Panc1 (cell line): ENCODE measurements at regions not wholly inside any gene's neighbourhood (a gene's known extent, or its start where the extent isn't known, plus 50 kb on each side); places are given as distances from the start of the nearest gene placed in this dataset.

Experiments used
- ATAC-seq: fragments of 200-7000 bp; cut with Tn5 transposase; 2 replicates; pipeline ENCODE4 v1.9.1; 2020; ENCODE audit warnings: mild to moderate bottlenecking, moderate library complexity
- BruUV-seq: library from RNA; stranded (reverse); fragments of 400-500 nt; replicated peaks from 2 replicates; lab custom pipeline; 2021; lab: Mats Ljungman, UMichigan
- CTCF ChIA-PET: fragments of 300-600 bp; sonication (Branson Sonifier 250); formaldehyde crosslinking; loops from one replicate; lab custom pipeline; 2022; ENCODE audit warnings: antibody characterized with exemption; lab: Charles Lee
- POLR2A ChIA-PET: fragments of 300-600 bp; sonication (Branson Sonifier 250); formaldehyde crosslinking; loops from one replicate; lab custom pipeline; 2022; ENCODE audit warnings: antibody characterized with exemption; lab: Charles Lee
- DNase-seq: peaks from one replicate; pipeline ENCODE4 v3.0.0-alpha.2; 2010; ENCODE audit warnings: low read depth, low spot score
- H3K27ac ChIP-seq: 2 replicates; pipeline ENCODE4 v1.5.1; 2011; ENCODE audit warnings: mild to moderate bottlenecking, low read length, inconsistent platforms
- H3K27me3 ChIP-seq: fragments of 200-500 bp; sonication (Bioruptor generic); 2 replicates; pipeline ENCODE4 v1.6.0; 2014; ENCODE audit warnings: low read length, inconsistent platforms; ENCODE audit not compliant: control insufficient read depth, insufficient read depth
- H3K36me3 ChIP-seq: fragments of 200-500 bp; sonication (Bioruptor generic); 2 replicates; pipeline ENCODE4 v1.5.1; 2014; ENCODE audit warnings: inconsistent platforms, mild to moderate bottlenecking, low read length, moderate library complexity; ENCODE audit not compliant: control insufficient read depth, insufficient read depth
- H3K4me1 ChIP-seq: 2 replicates; pipeline ENCODE4 v1.5.1; 2011; ENCODE audit warnings: inconsistent platforms, mild to moderate bottlenecking, low read length, moderate library complexity; ENCODE audit not compliant: control insufficient read depth, insufficient read depth
- H3K4me3 ChIP-seq, 2 experiments: 2 replicates each; pipeline ENCODE4 v1.5.1; 2011 to 2012; ENCODE audit warnings: low read depth in 2 of 2, low read length in 2 of 2, mild to moderate bottlenecking in 2 of 2, inconsistent platforms in 1 of 2, moderate library complexity in 1 of 2
- H3K9me3 ChIP-seq: fragments of 200-500 bp; sonication (Bioruptor generic); 2 replicates; pipeline ENCODE4 v1.5.1; 2014; ENCODE audit warnings: low read depth, mild to moderate bottlenecking, inconsistent platforms, low read length, moderate library complexity; ENCODE audit not compliant: control insufficient read depth, insufficient read depth
- POLR2AphosphoS5 ChIP-seq: IDR thresholded peaks from 2 replicates; pipeline ENCODE4 v1.6.1; 2012; ENCODE audit warnings: mild to moderate bottlenecking, low read depth, low read length, moderate library complexity
- SIN3A ChIP-seq: IDR thresholded peaks from 2 replicates; pipeline ENCODE4 v1.6.1; 2012; ENCODE audit warnings: low read depth, mild to moderate bottlenecking, low read length, moderate library complexity, borderline replicate concordance; ENCODE audit not compliant: insufficient read depth
- TCF7L2 ChIP-seq: IDR thresholded peaks from 2 replicates; pipeline ENCODE4 v1.6.1; 2011; ENCODE audit warnings: mild to moderate bottlenecking, low read depth, low read length, inconsistent platforms
- in situ Hi-C: cut with HindIII; loops from 2 replicates; pipeline ENCODE4 v1.10.0; 2016; ENCODE audit warnings: low sequenced_read_pairs, low pct_unique_long_range_greater_than_20kb
- intact Hi-C: fragments of 100-400 bp; cut with micrococcal nuclease; formaldehyde crosslinking; loops from one replicate; pipeline ENCODE4 v1.10.0; 2022; ENCODE audit not compliant: unreplicated experiment
- TF ChIP-seq, protein P1 (sequence below), 2 experiments: IDR thresholded peaks; 2 replicates each; pipeline ENCODE4 v1.6.1; 2011 to 2012; ENCODE audit warnings: low read depth in 2 of 2, control low read depth in 1 of 2, low read length in 1 of 2, mild to moderate bottlenecking in 1 of 2, moderate library complexity in 1 of 2; ENCODE audit not compliant: insufficient read depth in 1 of 2
- TF ChIP-seq, protein P2 (sequence below): fragments of 450-650 bp; IDR thresholded peaks from 2 replicates; pipeline ENCODE4 v1.5.1; 2017; ENCODE audit warnings: mild to moderate bottlenecking

DNA sequence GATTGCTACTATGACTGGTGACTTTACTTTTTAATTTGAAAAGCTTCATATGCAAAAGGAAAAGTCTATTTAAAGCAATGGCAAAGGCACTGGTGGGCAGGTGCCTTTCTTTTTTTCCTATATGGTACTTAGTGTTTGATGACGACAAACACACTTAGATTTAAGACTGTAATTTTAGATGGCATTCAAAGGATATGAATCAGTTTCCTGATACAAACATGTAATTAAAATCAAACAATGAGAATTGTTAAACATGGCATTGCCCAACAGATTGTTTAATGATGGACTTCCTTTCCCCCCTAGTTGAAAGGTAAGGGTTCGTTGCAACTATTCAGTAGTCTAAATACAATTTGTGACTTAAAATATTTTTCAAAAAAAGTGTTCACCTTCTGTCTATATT lies 106.5 kb upstream of the SEMA3C start:
- no TSS peak for BruUV-seq
- Histone ChIP-seq H3K4me1 (no peaks in the 10 kb centered on the region), H3K36me3 (no peaks in the 10 kb centered on the region), H3K27me3 (no peaks in the 10 kb centered on the region), H3K9me3 (no peaks in the 10 kb centered on the region; the same call in 1 of the 2 replicates), H3K4me3 (no peak overlapping the region), H3K27ac (peak overlapping the region; percentile 45; the same call in 1 of the 2 replicates)
- no peak for TF ChIP-seq POLR2AphosphoS5
- TF ChIP-seq, protein P1, sequence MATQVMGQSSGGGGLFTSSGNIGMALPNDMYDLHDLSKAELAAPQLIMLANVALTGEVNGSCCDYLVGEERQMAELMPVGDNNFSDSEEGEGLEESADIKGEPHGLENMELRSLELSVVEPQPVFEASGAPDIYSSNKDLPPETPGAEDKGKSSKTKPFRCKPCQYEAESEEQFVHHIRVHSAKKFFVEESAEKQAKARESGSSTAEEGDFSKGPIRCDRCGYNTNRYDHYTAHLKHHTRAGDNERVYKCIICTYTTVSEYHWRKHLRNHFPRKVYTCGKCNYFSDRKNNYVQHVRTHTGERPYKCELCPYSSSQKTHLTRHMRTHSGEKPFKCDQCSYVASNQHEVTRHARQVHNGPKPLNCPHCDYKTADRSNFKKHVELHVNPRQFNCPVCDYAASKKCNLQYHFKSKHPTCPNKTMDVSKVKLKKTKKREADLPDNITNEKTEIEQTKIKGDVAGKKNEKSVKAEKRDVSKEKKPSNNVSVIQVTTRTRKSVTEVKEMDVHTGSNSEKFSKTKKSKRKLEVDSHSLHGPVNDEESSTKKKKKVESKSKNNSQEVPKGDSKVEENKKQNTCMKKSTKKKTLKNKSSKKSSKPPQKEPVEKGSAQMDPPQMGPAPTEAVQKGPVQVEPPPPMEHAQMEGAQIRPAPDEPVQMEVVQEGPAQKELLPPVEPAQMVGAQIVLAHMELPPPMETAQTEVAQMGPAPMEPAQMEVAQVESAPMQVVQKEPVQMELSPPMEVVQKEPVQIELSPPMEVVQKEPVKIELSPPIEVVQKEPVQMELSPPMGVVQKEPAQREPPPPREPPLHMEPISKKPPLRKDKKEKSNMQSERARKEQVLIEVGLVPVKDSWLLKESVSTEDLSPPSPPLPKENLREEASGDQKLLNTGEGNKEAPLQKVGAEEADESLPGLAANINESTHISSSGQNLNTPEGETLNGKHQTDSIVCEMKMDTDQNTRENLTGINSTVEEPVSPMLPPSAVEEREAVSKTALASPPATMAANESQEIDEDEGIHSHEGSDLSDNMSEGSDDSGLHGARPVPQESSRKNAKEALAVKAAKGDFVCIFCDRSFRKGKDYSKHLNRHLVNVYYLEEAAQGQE (IDR thresholded peaks at IDR 0.05; ENCODE audit: insufficient read depth in 1 of 2, low read depth in 2 of 2, low read length in 1 of 2) = no peak
- no peak for TF ChIP-seq SIN3A
- TF ChIP-seq TCF7L2 = no peak
- TF ChIP-seq, protein P2, sequence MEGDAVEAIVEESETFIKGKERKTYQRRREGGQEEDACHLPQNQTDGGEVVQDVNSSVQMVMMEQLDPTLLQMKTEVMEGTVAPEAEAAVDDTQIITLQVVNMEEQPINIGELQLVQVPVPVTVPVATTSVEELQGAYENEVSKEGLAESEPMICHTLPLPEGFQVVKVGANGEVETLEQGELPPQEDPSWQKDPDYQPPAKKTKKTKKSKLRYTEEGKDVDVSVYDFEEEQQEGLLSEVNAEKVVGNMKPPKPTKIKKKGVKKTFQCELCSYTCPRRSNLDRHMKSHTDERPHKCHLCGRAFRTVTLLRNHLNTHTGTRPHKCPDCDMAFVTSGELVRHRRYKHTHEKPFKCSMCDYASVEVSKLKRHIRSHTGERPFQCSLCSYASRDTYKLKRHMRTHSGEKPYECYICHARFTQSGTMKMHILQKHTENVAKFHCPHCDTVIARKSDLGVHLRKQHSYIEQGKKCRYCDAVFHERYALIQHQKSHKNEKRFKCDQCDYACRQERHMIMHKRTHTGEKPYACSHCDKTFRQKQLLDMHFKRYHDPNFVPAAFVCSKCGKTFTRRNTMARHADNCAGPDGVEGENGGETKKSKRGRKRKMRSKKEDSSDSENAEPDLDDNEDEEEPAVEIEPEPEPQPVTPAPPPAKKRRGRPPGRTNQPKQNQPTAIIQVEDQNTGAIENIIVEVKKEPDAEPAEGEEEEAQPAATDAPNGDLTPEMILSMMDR = no peak
- in situ Hi-C loops (no loop called here), intact Hi-C loops (no loop called here)
- CTCF ChIA-PET = no interaction called here
- ATAC-seq (no peak), DNase-seq (no peak)
- POLR2A ChIA-PET = no interaction called here

DNA sequence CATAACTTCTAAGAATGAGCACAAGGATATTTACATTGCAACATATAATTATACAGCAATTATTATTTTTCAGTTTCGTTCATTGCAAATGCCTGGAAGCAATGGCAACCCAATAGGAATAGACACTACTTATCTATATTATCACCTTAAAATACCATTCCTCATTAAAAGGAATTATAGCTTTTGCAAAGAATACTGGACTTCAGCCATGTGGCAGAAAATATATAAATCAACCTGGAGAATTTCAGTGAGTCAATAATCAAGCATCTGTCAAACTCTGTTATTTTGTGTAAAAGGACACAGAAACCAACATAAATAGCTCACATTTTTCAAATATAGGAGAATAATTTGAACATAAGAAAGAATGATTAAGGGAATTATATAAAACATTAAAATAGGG lies 96.1 kb upstream of the SEMA3C start:
- CTCF ChIA-PET = no interaction called here
- no peak overlapping the region for H3K27ac ChIP-seq
- H3K4me1 ChIP-seq = no peaks in the 10 kb centered on the region
- in situ Hi-C loops (no loop called here), intact Hi-C loops (no loop called here)
- POLR2A ChIA-PET = no interaction called here
- ATAC-seq = no peak
- TF ChIP-seq, protein P2 = no peak
- no peak for TF ChIP-seq POLR2AphosphoS5
- no peak for TF ChIP-seq TCF7L2
- TF ChIP-seq, protein P1 (IDR thresholded peaks at IDR 0.05; ENCODE audit: insufficient read depth in 1 of 2, low read depth in 2 of 2, low read length in 1 of 2) = no peak
- no peak for TF ChIP-seq SIN3A
- BruUV-seq = no TSS peak
- DNase-seq = no peak
- H3K27me3 ChIP-seq = no peaks in the 10 kb centered on the region
- no peaks in the 10 kb centered on the region for H3K36me3 ChIP-seq
- H3K9me3 ChIP-seq = 0 out of 2 replicates have a peak, but pooled peaks cover 3% of the 10 kb centered on the region
- H3K4me3 ChIP-seq = no peak overlapping the region
